Astrocyte (in vitro differentiated cells and primary cell): ENCODE measurements at regions not wholly inside any gene's neighbourhood (a gene's known extent, or its start where the extent isn't known, plus 50 kb on each side); places are given as distances from the start of the nearest gene placed in this dataset.

Experiments
- DNase-seq: peaks from one replicate; pipeline ENCODE4 v3.0.0-alpha.2; 2010; ENCODE audit warnings: low read depth
- FAIRE-seq: peaks from 2 replicates; lab custom pipeline; 2011; peaks lifted over from hg19 to GRCh38; lab: Jason Lieb, UNC
- H2AFZ ChIP-seq: 2 replicates; pipeline ENCODE4 v1.6.0; 2012; ENCODE audit warnings: low read depth, low read length, inconsistent platforms
- H3K27ac ChIP-seq: 2 replicates; pipeline ENCODE4 v1.5.1; 2011; ENCODE audit warnings: low read depth, low read length, inconsistent platforms
- H3K27me3 ChIP-seq: 2 replicates; pipeline ENCODE4 v1.6.0; 2011; ENCODE audit warnings: low read length, inconsistent platforms; ENCODE audit not compliant: insufficient read depth
- H3K36me3 ChIP-seq: 2 replicates; pipeline ENCODE4 v1.5.1; 2011; ENCODE audit warnings: low read length, inconsistent platforms; ENCODE audit not compliant: insufficient read depth
- H3K4me1 ChIP-seq: 2 replicates; pipeline ENCODE4 v1.5.1; 2011; ENCODE audit warnings: low read length, inconsistent platforms; ENCODE audit not compliant: insufficient read depth
- H3K4me2 ChIP-seq: 2 replicates; pipeline ENCODE4 v1.6.0; 2012; ENCODE audit warnings: low read length, inconsistent platforms
- H3K4me3 ChIP-seq: 2 replicates; pipeline ENCODE4 v1.5.1; 2011; ENCODE audit warnings: low read depth, mild to moderate bottlenecking, low read length, inconsistent platforms; ENCODE audit not compliant: insufficient read depth
- H3K79me2 ChIP-seq: 2 replicates; pipeline ENCODE4 v1.6.0; 2012; ENCODE audit warnings: mild to moderate bottlenecking, low read length, inconsistent platforms; ENCODE audit not compliant: insufficient read depth
- H3K9ac ChIP-seq: 2 replicates; pipeline ENCODE4 v1.6.0; 2012; ENCODE audit warnings: mild to moderate bottlenecking, low read length, inconsistent platforms
- H3K9me3 ChIP-seq: 2 replicates; pipeline ENCODE4 v1.5.1; 2012; ENCODE audit warnings: low read depth, mild to moderate bottlenecking, low read length, inconsistent platforms; ENCODE audit not compliant: insufficient read depth
- H4K20me1 ChIP-seq: 2 replicates; pipeline ENCODE4 v1.6.0; 2012; ENCODE audit warnings: low read length, inconsistent platforms; ENCODE audit not compliant: insufficient read depth
- H3K27ac Mint-ChIP-seq: one replicate; pipeline ENCODE4 v1.8.0; 2021; ENCODE audit warnings: mild to moderate bottlenecking, mixed read lengths; ENCODE audit not compliant: unreplicated experiment
- H3K27me3 Mint-ChIP-seq: one replicate; pipeline ENCODE4 v1.8.0; 2021; ENCODE audit warnings: low read depth, mixed read lengths; ENCODE audit not compliant: unreplicated experiment
- H3K36me3 Mint-ChIP-seq: one replicate; pipeline ENCODE4 v1.8.0; 2021; ENCODE audit warnings: low read depth, mixed read lengths; ENCODE audit not compliant: unreplicated experiment
- H3K4me1 Mint-ChIP-seq: one replicate; pipeline ENCODE4 v1.8.0; 2021; ENCODE audit warnings: low read depth, mixed read lengths; ENCODE audit not compliant: unreplicated experiment
- H3K4me3 Mint-ChIP-seq: one replicate; pipeline ENCODE4 v1.8.0; 2021; ENCODE audit warnings: mild to moderate bottlenecking, moderate library complexity, mixed read lengths; ENCODE audit not compliant: unreplicated experiment
- H3K9me3 Mint-ChIP-seq: one replicate; pipeline ENCODE4 v1.8.0; 2021; ENCODE audit warnings: mild to moderate bottlenecking, mixed read lengths; ENCODE audit not compliant: unreplicated experiment
- CTCF ChIP-seq: IDR thresholded peaks from 2 replicates; pipeline ENCODE4 v1.5.1; 2011; ENCODE audit warnings: low read depth, mild to moderate bottlenecking, inconsistent platforms, low read length, moderate library complexity; ENCODE audit not compliant: insufficient read depth
- EZH2 ChIP-seq: IDR thresholded peaks from 2 replicates; pipeline ENCODE4 v1.6.1; 2012; ENCODE audit warnings: mild to moderate bottlenecking, low read length, inconsistent platforms; ENCODE audit not compliant: insufficient read depth

GRCh38 chr2:228678110-228678509 lies 496.6 kb upstream of the SPHKAP start:
- Histone ChIP-seq H3K4me3 (no peak overlapping the region), H2AFZ (no peak overlapping the region), H3K4me1 (peaks cover 2% of the 10 kb centered on the region), H3K36me3 (no peaks in the 10 kb centered on the region), H3K4me2 (no peak overlapping the region), H3K27me3 (peaks cover 3% of the 10 kb centered on the region), H4K20me1 (no peaks in the 10 kb centered on the region), H3K27ac (no peak overlapping the region), H3K79me2 (no peaks in the 10 kb centered on the region), H3K9ac (no peak overlapping the region), H3K9me3 (no peaks in the 10 kb centered on the region)
- Mint-ChIP-seq H3K4me1 (peaks cover 8% of the 10 kb centered on the region), H3K36me3 (no peaks in the 10 kb centered on the region), H3K27ac (no peak overlapping the region), H3K9me3 (no peaks in the 10 kb centered on the region), H3K4me3 (no peak overlapping the region), H3K27me3 (peaks cover 1% of the 10 kb centered on the region)
- TF ChIP-seq EZH2 (no peak), CTCF (no peak)
- no peak for FAIRE-seq
- no peak for DNase-seq

GRCh38 chr2:228675646-228676045 lies 494.2 kb upstream of the SPHKAP start:
- Mint-ChIP-seq H3K4me3 (no peak overlapping the region), H3K4me1 (peaks cover 8% of the 10 kb centered on the region), H3K27me3 (no peaks in the 10 kb centered on the region), H3K36me3 (no peaks in the 10 kb centered on the region), H3K27ac (no peak overlapping the region), H3K9me3 (no peaks in the 10 kb centered on the region)
- Histone ChIP-seq H3K9me3 (no peaks in the 10 kb centered on the region), H3K36me3 (no peaks in the 10 kb centered on the region), H2AFZ (no peak overlapping the region), H3K9ac (no peak overlapping the region), H3K27ac (no peak overlapping the region), H3K4me3 (no peak overlapping the region), H4K20me1 (no peaks in the 10 kb centered on the region), H3K4me2 (no peak overlapping the region), H3K27me3 (no peaks in the 10 kb centered on the region), H3K4me1 (no peaks in the 10 kb centered on the region), H3K79me2 (no peaks in the 10 kb centered on the region)
- DNase-seq: no peak
- TF ChIP-seq EZH2 (no peak), CTCF (no peak)
- no peak for FAIRE-seq

- H3K9me3 Mint-ChIP-seq: no peaks in the 10 kb centered on the region
- no peaks in the 10 kb centered on the region for H4K20me1 ChIP-seq
- H3K36me3 ChIP-seq: no peaks in the 10 kb centered on the region
- no peak overlapping the region for H3K4me3 ChIP-seq
- no peak overlapping the region for H3K4me2 ChIP-seq
- H3K27me3 Mint-ChIP-seq: no peaks in the 10 kb centered on the region
- H3K27ac ChIP-seq: no peak overlapping the region
- H3K4me1 ChIP-seq: no peaks in the 10 kb centered on the region
- no peak overlapping the region for H3K27ac Mint-ChIP-seq
- no peaks in the 10 kb centered on the region for H3K27me3 ChIP-seq
- no peak overlapping the region for H3K9ac ChIP-seq
- FAIRE-seq: peak; percentile 77
- no peak overlapping the region for H3K4me3 Mint-ChIP-seq
- no peak overlapping the region for H2AFZ ChIP-seq
- H3K9me3 ChIP-seq: no peaks in the 10 kb centered on the region
- DNase-seq: peak; percentile 79
- H3K4me1 Mint-ChIP-seq: peaks cover 8% of the 10 kb centered on the region
- TF ChIP-seq EZH2 (no peak), CTCF (no peak)
- H3K79me2 ChIP-seq: no peaks in the 10 kb centered on the region
- no peaks in the 10 kb centered on the region for H3K36me3 Mint-ChIP-seq
Observed at GRCh38 chr2:228675091-228675490, 493.6 kb upstream of the SPHKAP start.
